T-helper 2 cell (primary cell): ENCODE measurements at regions not wholly inside any gene's neighbourhood (a gene's known extent, or its start where the extent isn't known, plus 50 kb on each side); places are given as distances from the start of the nearest gene placed in this dataset.

Source experiments
- DNase-seq, 5 experiments: peaks; one replicate each; pipeline versions ENCODE4 v3.0.0 to v3.0.0-alpha.2; 2012 to 2022

- DNase-seq = no peak
Observed at GRCh38 chrX:16222151-16222550, 54.9 kb downstream of the MAGEB17 start.

GRCh38 chrX:16223385-16223784 lies 56.1 kb downstream of the MAGEB17 start:
- no peak for DNase-seq

GRCh38 chrX:16239211-16239610 lies 71.9 kb downstream of the MAGEB17 start:
- peak in 1 of 5 experiments; percentile 44 for DNase-seq

- DNase-seq = no peak
Observed at GRCh38 chrX:16240231-16240905, 73.1 kb downstream of the MAGEB17 start.

- DNase-seq = no peak
Observed at GRCh38 chrX:16240968-16241367, 73.7 kb downstream of the MAGEB17 start.

- DNase-seq = no peak
Observed at GRCh38 chrX:16250296-16250695, 83.0 kb downstream of the MAGEB17 start.

GRCh38 chrX:16251782-16252181 lies 84.5 kb downstream of the MAGEB17 start:
- DNase-seq = no peak

GRCh38 chrX:16258882-16259281 lies 91.6 kb downstream of the MAGEB17 start:
- no peak for DNase-seq

GRCh38 chrX:16267431-16267830 lies 100.2 kb downstream of the MAGEB17 start:
- no peak for DNase-seq

- no peak for DNase-seq
Observed at GRCh38 chrX:16268206-16268605, 100.9 kb downstream of the MAGEB17 start.

- no peak for DNase-seq
Observed at GRCh38 chrX:16278927-16279326, 111.6 kb downstream of the MAGEB17 start.

- DNase-seq = no peak
Observed at GRCh38 chrX:16282209-16282608, 114.9 kb downstream of the MAGEB17 start.

GRCh38 chrX:16284842-16285241 lies 117.6 kb downstream of the MAGEB17 start:
- DNase-seq = no peak

- DNase-seq = no peak
Observed at GRCh38 chrX:16290997-16291396, 123.7 kb downstream of the MAGEB17 start.

- DNase-seq = no peak
Observed at GRCh38 chrX:16300831-16301230, 133.6 kb downstream of the MAGEB17 start.

- no peak for DNase-seq
Observed at GRCh38 chrX:16304751-16305150, 137.5 kb downstream of the MAGEB17 start.

- no peak for DNase-seq
Observed at GRCh38 chrX:16305187-16305586, 137.9 kb downstream of the MAGEB17 start.

GRCh38 chrX:16307950-16308349 lies 140.7 kb downstream of the MAGEB17 start:
- no peak for DNase-seq

- no peak for DNase-seq
Observed at GRCh38 chrX:16308773-16309172, 141.5 kb downstream of the MAGEB17 start.

- no peak for DNase-seq
Observed at GRCh38 chrX:16310326-16310725, 143.0 kb downstream of the MAGEB17 start.

- no peak for DNase-seq
Observed at GRCh38 chrX:16311671-16312070, 144.4 kb downstream of the MAGEB17 start.

- DNase-seq = no peak
Observed at GRCh38 chrX:16312761-16313623, 145.7 kb downstream of the MAGEB17 start.

- no peak for DNase-seq
Observed at GRCh38 chrX:16316331-16316730, 149.1 kb downstream of the MAGEB17 start.

- DNase-seq = no peak
Observed at GRCh38 chrX:16319929-16320328, 152.6 kb downstream of the MAGEB17 start.
